Mesothelial cell of epicardium (in vitro differentiated cells): ENCODE measurements at regions not wholly inside any gene's neighbourhood (a gene's known extent, or its start where the extent isn't known, plus 50 kb on each side); places are given as distances from the start of the nearest gene placed in this dataset.

Source experiments
- DNase-seq, 2 experiments: peaks; one replicate each; pipeline ENCODE4 v3.0.0; 2021; ENCODE audit warnings: low spot score in 2 of 2; ENCODE audit not compliant: unreplicated experiment in 2 of 2
- H3K27ac Mint-ChIP-seq: 2 replicates; pipeline ENCODE4 v1.8.0; 2021; ENCODE audit warnings: mixed read lengths
- H3K27me3 Mint-ChIP-seq: 2 replicates; pipeline ENCODE4 v1.8.0; 2021; ENCODE audit warnings: low read depth, mixed read lengths
- H3K36me3 Mint-ChIP-seq: 2 replicates; pipeline ENCODE4 v1.8.0; 2021; ENCODE audit warnings: mixed read lengths
- H3K4me1 Mint-ChIP-seq: 2 replicates; pipeline ENCODE4 v1.8.0; 2021; ENCODE audit warnings: mixed read lengths
- H3K4me3 Mint-ChIP-seq: 2 replicates; pipeline ENCODE4 v1.8.0; 2021; ENCODE audit warnings: mild to moderate bottlenecking, moderate library complexity, mixed read lengths
- H3K9me3 Mint-ChIP-seq: 2 replicates; pipeline ENCODE4 v1.8.0; 2021; ENCODE audit warnings: mixed read lengths
- TF ChIP-seq, protein P1 (sequence below): fragments of 200-600 bp; sonication (generic); IDR thresholded peaks from one replicate; pipeline ENCODE4 v1.5.0; 2021; ENCODE audit warnings: antibody characterized with exemption; ENCODE audit not compliant: unreplicated experiment

DNA sequence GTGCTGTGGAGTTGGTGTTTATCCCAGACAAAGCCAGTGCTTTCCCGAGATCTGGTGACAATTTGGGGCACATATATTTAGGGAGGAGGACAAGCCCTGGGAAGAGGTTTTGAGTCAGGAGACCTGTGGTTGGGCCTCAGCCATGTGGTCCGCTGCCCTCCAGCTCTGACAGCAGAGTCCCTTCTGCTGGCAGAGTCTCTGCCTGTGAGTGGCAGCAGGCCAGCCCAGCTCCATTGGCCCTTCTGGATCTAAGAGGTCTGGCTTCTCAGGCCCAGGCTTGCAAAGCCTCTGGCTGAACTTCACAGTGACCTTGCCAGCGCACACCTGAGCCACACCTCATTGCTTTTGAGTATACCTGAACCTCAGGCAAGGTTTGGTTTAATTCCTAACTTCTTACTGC, 115.3 kb downstream of the BCL2L11 start:
- TF ChIP-seq, protein P1, sequence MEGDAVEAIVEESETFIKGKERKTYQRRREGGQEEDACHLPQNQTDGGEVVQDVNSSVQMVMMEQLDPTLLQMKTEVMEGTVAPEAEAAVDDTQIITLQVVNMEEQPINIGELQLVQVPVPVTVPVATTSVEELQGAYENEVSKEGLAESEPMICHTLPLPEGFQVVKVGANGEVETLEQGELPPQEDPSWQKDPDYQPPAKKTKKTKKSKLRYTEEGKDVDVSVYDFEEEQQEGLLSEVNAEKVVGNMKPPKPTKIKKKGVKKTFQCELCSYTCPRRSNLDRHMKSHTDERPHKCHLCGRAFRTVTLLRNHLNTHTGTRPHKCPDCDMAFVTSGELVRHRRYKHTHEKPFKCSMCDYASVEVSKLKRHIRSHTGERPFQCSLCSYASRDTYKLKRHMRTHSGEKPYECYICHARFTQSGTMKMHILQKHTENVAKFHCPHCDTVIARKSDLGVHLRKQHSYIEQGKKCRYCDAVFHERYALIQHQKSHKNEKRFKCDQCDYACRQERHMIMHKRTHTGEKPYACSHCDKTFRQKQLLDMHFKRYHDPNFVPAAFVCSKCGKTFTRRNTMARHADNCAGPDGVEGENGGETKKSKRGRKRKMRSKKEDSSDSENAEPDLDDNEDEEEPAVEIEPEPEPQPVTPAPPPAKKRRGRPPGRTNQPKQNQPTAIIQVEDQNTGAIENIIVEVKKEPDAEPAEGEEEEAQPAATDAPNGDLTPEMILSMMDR: no peak
- Mint-ChIP-seq H3K27ac (no peak overlapping the region), H3K9me3 (peaks cover 30% of the 10 kb centered on the region), H3K4me3 (no peak overlapping the region), H3K4me1 (peaks cover 9% of the 10 kb centered on the region), H3K27me3 (no peaks in the 10 kb centered on the region), H3K36me3 (peaks cover 11% of the 10 kb centered on the region)
- DNase-seq: no peak

DNA sequence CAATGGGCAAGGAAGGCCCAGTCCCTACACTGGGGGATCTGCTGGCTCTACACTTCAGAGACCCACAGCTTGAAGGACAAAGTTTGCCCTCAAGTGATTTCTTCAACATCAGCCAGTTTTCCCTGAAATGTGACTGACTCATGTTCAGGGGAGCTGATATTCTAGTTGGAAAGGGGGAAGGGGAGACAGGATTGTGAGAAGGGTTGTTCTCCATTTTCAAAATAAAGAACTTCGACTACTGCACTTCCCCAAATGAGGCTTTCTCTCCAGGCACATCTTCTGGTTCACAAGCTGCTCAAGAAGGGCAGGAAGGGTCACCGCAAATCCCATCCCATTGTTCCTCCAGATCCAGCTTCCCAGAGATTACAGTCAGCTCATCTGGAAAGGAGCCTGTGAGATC, 117.6 kb downstream of the BCL2L11 start:
- Mint-ChIP-seq H3K27ac (no peak overlapping the region), H3K9me3 (peaks cover 14% of the 10 kb centered on the region), H3K4me1 (peaks cover 9% of the 10 kb centered on the region), H3K36me3 (no peaks in the 10 kb centered on the region), H3K27me3 (no peaks in the 10 kb centered on the region), H3K4me3 (no peak overlapping the region)
- DNase-seq: no peak
- TF ChIP-seq, protein P1: no peak

DNA sequence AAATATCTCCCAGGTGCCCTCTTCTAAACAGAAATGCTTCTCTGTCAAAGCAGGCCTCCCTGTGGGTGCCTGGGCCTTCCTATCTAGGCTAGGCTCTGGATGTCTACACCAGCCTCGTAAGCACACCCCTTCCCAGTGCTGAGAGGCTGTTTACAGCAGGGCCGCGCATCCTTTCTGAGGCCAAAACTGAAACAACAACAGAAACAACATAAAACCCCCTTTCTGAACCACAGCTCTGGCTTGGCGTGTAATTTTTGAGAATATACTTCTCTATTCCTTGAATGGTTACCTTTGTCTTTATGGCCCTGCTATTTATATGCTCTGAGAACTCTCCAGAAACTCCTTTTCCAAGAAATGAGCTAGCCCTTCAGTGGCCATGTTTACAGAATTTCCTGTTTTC, 118.4 kb downstream of the BCL2L11 start:
- Mint-ChIP-seq H3K27me3 (no peaks in the 10 kb centered on the region), H3K27ac (no peak overlapping the region), H3K4me3 (no peak overlapping the region), H3K9me3 (peaks cover 6% of the 10 kb centered on the region), H3K4me1 (peaks cover 9% of the 10 kb centered on the region), H3K36me3 (no peaks in the 10 kb centered on the region)
- no peak for DNase-seq
- TF ChIP-seq, protein P1: no peak

DNA sequence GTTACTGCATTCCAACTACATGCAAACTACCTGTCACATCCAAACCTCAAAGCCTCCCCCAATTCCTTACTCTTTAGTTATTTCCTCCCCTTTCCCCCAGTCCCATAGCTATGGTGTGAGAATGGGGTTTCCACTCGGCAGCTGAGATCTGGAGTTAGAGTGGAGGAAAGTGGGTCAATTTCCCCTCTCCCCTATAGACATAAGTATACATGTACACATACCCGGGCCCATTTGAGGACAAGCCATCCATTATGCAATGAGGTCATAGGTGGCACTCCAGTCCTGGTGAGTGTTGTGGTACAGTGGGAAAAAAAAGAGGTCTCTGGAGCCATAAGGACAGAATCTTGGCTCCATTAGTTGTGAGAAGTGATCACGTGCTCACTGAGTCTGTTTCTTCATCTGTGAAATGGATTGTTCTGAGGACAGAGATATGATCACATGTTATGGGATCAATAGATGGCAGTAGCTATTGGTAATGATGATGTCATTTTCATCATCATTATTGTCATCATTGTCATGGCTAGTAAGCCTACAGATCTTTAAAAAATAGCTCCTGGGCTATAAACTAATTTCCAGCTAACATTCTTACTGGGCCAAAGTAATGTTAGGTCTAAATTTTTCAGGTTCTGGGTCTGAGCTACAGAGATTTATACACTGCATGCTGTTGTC, 119.0 kb downstream of the BCL2L11 start:
- Mint-ChIP-seq H3K36me3 (no peaks in the 10 kb centered on the region), H3K4me3 (no peak overlapping the region), H3K4me1 (peaks cover 9% of the 10 kb centered on the region), H3K27me3 (no peaks in the 10 kb centered on the region), H3K9me3 (peaks cover 6% of the 10 kb centered on the region), H3K27ac (no peak overlapping the region)
- TF ChIP-seq, protein P1: no peak
- DNase-seq: no peak

DNA sequence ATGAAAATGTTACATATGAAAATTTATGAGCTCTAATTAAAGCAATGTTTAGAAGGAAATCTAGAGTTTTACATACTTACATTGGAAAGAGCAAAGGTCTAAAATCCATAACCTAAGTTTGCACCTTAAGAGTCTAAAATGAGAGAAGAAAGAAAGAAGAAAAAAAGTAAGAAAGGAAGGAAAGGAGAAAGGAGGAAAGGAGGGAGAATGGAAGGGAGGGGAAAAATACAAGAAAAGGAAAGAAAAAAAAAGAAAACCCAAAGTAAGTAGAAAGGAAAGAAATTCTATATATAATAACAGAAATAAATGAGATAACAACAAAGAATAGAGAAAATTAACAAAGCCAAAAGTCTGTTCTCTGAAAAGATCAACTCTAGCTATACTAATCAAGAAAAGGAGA, 122.6 kb downstream of the BCL2L11 start:
- no peak for DNase-seq
- H3K27ac Mint-ChIP-seq: no peak overlapping the region
- TF ChIP-seq, protein P1: no peak
- H3K36me3 Mint-ChIP-seq: no peaks in the 10 kb centered on the region
- no peak overlapping the region for H3K4me3 Mint-ChIP-seq
- H3K9me3 Mint-ChIP-seq: peaks cover 6% of the 10 kb centered on the region
- H3K4me1 Mint-ChIP-seq: peaks cover 4% of the 10 kb centered on the region
- no peaks in the 10 kb centered on the region for H3K27me3 Mint-ChIP-seq

DNA sequence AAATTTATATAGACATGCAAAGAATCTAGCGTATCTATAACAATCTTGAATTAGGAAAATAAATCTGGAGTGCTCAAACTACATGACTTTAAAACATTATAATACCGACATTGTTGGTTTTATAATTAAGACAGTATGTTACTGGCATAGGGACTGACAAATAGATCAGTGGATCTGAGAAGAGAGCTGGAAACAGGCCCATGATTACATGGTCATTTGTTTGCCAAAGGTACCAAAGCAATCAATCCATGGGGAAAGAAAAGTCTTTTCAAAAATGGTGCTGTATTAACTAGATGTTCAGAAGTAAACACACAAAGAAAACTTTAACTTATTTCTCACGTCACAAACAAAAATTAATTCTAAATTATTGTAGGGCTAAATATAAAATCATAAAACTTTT, 124.2 kb downstream of the BCL2L11 start:
- Mint-ChIP-seq H3K27me3 (no peaks in the 10 kb centered on the region), H3K27ac (no peak overlapping the region), H3K36me3 (no peaks in the 10 kb centered on the region), H3K4me3 (no peak overlapping the region), H3K9me3 (peaks cover 6% of the 10 kb centered on the region), H3K4me1 (peaks cover 9% of the 10 kb centered on the region)
- no peak for DNase-seq
- TF ChIP-seq, protein P1: no peak
